Activated T-cell treated with anti-CD3 and anti-CD28 coated beads for 4 hours (primary cell): ENCODE measurements at regions not wholly inside any gene's neighbourhood (a gene's known extent, or its start where the extent isn't known, plus 50 kb on each side); places are given as distances from the start of the nearest gene placed in this dataset.

ENCODE experiments used
- DNase-seq: peaks from one replicate; pipeline ENCODE4 v3.0.0-alpha.2; 2020

- no peak for DNase-seq
Measured at GRCh38 chr12:13275241-13276085, 78.9 kb downstream of the EMP1 start.

- DNase-seq, result no peak
Measured at GRCh38 chr12:13273850-13274249, 77.3 kb downstream of the EMP1 start.

GRCh38 chr12:13273097-13273496 lies 76.6 kb downstream of the EMP1 start:
- no peak for DNase-seq

- no peak for DNase-seq
Measured at GRCh38 chr12:13270817-13271216, 74.3 kb downstream of the EMP1 start.
